ENCODE measurements at regions not wholly inside any gene's neighbourhood (a gene's known extent, or its start where the extent isn't known, plus 50 kb on each side); places are given as distances from the start of the nearest gene placed in this dataset.

DNA sequence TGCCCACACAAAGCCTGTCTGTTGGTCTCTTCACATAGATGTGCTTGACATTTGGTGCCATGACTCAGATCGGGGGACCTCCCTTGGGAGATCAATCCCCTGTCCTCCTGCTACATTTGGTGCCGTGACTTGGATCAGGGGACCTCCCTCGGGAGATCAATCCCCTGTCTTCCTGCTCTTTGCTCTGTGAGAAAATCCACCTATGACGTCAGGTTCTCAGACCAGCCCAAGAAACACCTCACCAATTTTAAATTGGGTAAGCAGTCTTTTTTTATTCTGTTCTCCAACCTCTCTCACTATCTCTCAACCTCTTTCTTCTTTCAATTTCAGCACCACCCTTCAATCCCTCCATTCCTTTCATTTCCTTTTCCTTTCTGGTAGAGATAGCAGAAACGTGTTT, 159.6 kb upstream of the AGTR2 start:
- FAIRE-seq (no peak), ATAC-seq (peak; percentile 4; the same call in 2 of the 3 replicates), DNase-seq (ENCODE audit: low read depth, low spot score) (no peak)
- SMC1A ChIA-PET (ENCODE audit: uncharacterized antibody, unreplicated experiment) = interaction anchor here (0.7 to 5.0 kb wide), 3 partner anchors 20 to 336 kb away, joined by 3 to 46 read pairs (median 5); no protein-coding TSS in a partner anchor
- Histone ChIP-seq H3K27ac (ENCODE audit: control insufficient read depth, insufficient read depth) (peak overlapping the region; percentile 33; the same call in 1 of the 2 replicates), H3K79me2 (ENCODE audit: control insufficient read depth, insufficient read depth, low read length) (no peaks in the 10 kb centered on the region), H2AFZ (ENCODE audit: control insufficient read depth, low read depth, low read length) (no peak overlapping the region), H3K27me3 (replicated peaks in 1 of 2; ENCODE audit: control insufficient read depth in 2 of 2, insufficient read depth in 2 of 2, low read length in 1 of 2) (no peaks in the 10 kb centered on the region), H3K36me3 (ENCODE audit: control insufficient read depth in 2 of 2, insufficient read depth in 2 of 2, low read length in 1 of 2) (no peaks in the 10 kb centered on the region), H3K9ac (ENCODE audit: control insufficient read depth, insufficient read depth, low read length) (no peak overlapping the region), H3K4me1 (ENCODE audit: control insufficient read depth, insufficient read depth, low read length) (no peaks in the 10 kb centered on the region), H4K20me1 (ENCODE audit: control insufficient read depth, insufficient read depth) (no peaks in the 10 kb centered on the region), H3K9me3 (replicated peaks; ENCODE audit: control insufficient read depth, insufficient read depth, low read length) (no peaks in the 10 kb centered on the region; the same call in 2 of the 3 replicates), H3K4me3 (no peak overlapping the region), H3K4me2 (ENCODE audit: control insufficient read depth, insufficient read depth) (0 out of 2 replicates have a peak overlapping the region, but pooled peaks have one; percentile 3)
- in situ Hi-C loops (cut with MboI) (no loop called here), intact Hi-C loops (cut with micrococcal nuclease; ENCODE audit: unreplicated experiment) (no loop called here)
- WGBS (ENCODE audit: insufficient coverage, insufficient replicate concordance, low lambda C conversion rate, missing lambda C conversion rate) = 37% methylated on average over 5 of the region's 5 CpGs
- no TSS peak for BruUV-seq (replicated peaks)
- RAD21 ChIA-PET (ENCODE audit: unreplicated experiment) = interaction anchor here (1.0 to 4.8 kb wide), 4 partner anchors 21 to 98 kb away, joined by 3 to 27 read pairs (median 8); no protein-coding TSS in a partner anchor
- CTCF ChIA-PET = no interaction called here
- POLR2A ChIA-PET = no interaction called here
- TF ChIP-seq ELK1 (IDR thresholded peaks at IDR 0.05; ENCODE audit: low read depth, low read length) (no peak), SPI1 (IDR thresholded peaks at IDR 0.05; ENCODE audit: borderline replicate concordance, insufficient read depth, low read depth, low read length) (no peak), EP300 (IDR thresholded peaks at IDR 0.05; ENCODE audit: borderline replicate concordance in 1 of 2, control insufficient read depth in 1 of 2, low read depth in 2 of 2, low read length in 2 of 2) (no peak), IKZF1 (conservative IDR thresholded peaks at IDR 0.05) (peak; percentile 42; the same call in 1 of the 2 replicates), ZNF592 (IDR thresholded peaks at IDR 0.05) (no peak), EGR1 (IDR thresholded peaks at IDR 0.05; ENCODE audit: borderline replicate concordance in 1 of 2, low read depth in 2 of 2, low read length in 2 of 2) (no peak), SUZ12 (IDR thresholded peaks at IDR 0.05; ENCODE audit: unreplicated experiment) (no peak), MEF2B (IDR thresholded peaks at IDR 0.05; ENCODE audit: partially characterized antibody, poor library complexity, severe bottlenecking) (peak; percentile 86), CHD4 (IDR thresholded peaks at IDR 0.05) (no peak), STAT1 (conservative IDR thresholded peaks at IDR 0.05) (no peak), IRF3 (IDR thresholded peaks at IDR 0.05) (no peak), CREB1 (IDR thresholded peaks at IDR 0.05; ENCODE audit: low read depth) (0 out of 2 replicates have a peak, but pooled peaks have one; percentile 13), SMAD1 (IDR thresholded peaks at IDR 0.05; ENCODE audit: low read depth, partially characterized antibody) (no peak), E4F1 (IDR thresholded peaks at IDR 0.05; ENCODE audit: borderline replicate concordance, partially characterized antibody) (no peak)

Measured in GM12878 (cell line).